CD4-positive, alpha-beta T cell (primary cell): ENCODE measurements at regions not wholly inside any gene's neighbourhood (a gene's known extent, or its start where the extent isn't known, plus 50 kb on each side); places are given as distances from the start of the nearest gene placed in this dataset.

Experiments
- ATAC-seq: fragments of 200-7000 bp; cut with Tn5 transposase; one replicate; pipeline ENCODE4 v1.10.0; 2022; ENCODE audit warnings: mild to moderate bottlenecking; ENCODE audit not compliant: poor library complexity
- CTCF ChIA-PET: fragments of 350-600 bp; sonication (Branson Sonifier 250); formaldehyde crosslinking; loops from one replicate; lab custom pipeline; 2021; ENCODE audit warnings: antibody characterized with exemption, inconsistent platforms; lab: Charles Lee
- POLR2A ChIA-PET: fragments of 350-600 bp; sonication (Branson Sonifier 250); formaldehyde crosslinking; loops from one replicate; lab custom pipeline; 2021; ENCODE audit warnings: antibody characterized with exemption, inconsistent platforms; lab: Charles Lee
- DNase-seq, 14 experiments: peaks; one replicate each; pipeline ENCODE4 v3.0.0-alpha.2; 2013 to 2020; ENCODE audit warnings: mixed read lengths in 2 of 14
- H3K27ac ChIP-seq, 2 donors: one replicate each; pipeline versions ENCODE4 v1.5.1 to v1.7.0; 2013; ENCODE audit warnings: low read length in 2 of 2, low read depth in 1 of 2, mild to moderate bottlenecking in 1 of 2
- H3K27me3 ChIP-seq, 2 experiments: 1 replicate in 1 of 2; 2 replicates in 1 of 2; pipeline versions ENCODE4 v1.6.1 to v1.7.0; 2013; ENCODE audit warnings: low read length in 2 of 2, control low read depth in 1 of 2, mild to moderate bottlenecking in 1 of 2, moderate library complexity in 1 of 2; ENCODE audit not compliant: insufficient read depth in 2 of 2, control insufficient read depth in 1 of 2
- H3K36me3 ChIP-seq: one replicate; pipeline ENCODE4 v1.6.1; 2013; ENCODE audit warnings: low read length, control low read depth; ENCODE audit not compliant: insufficient read depth
- H3K4me1 ChIP-seq: one replicate; pipeline ENCODE4 v1.6.1; 2013; ENCODE audit warnings: low read length, control low read depth; ENCODE audit not compliant: insufficient read depth
- H3K4me3 ChIP-seq: one replicate; pipeline ENCODE4 v1.5.1; 2013; ENCODE audit warnings: mild to moderate bottlenecking, low read length, moderate library complexity
- H3K9me3 ChIP-seq, 2 experiments: 1 replicate in 1 of 2; 2 replicates in 1 of 2; pipeline versions ENCODE4 v1.6.1 to v1.7.0; 2013; ENCODE audit warnings: low read length in 2 of 2, mild to moderate bottlenecking in 2 of 2, control low read depth in 1 of 2, moderate library complexity in 1 of 2; ENCODE audit not compliant: control insufficient read depth in 1 of 2, insufficient read depth in 1 of 2
- H3K27ac Mint-ChIP-seq: one replicate; pipeline ENCODE4 v1.8.0; 2020; ENCODE audit warnings: mixed read lengths
- H3K27me3 Mint-ChIP-seq: one replicate; pipeline ENCODE4 v1.8.0; 2021; ENCODE audit warnings: mixed read lengths
- H3K36me3 Mint-ChIP-seq: one replicate; pipeline ENCODE4 v1.8.0; 2021; ENCODE audit warnings: low read depth, mixed read lengths
- H3K4me1 Mint-ChIP-seq: one replicate; pipeline ENCODE4 v1.8.0; 2021; ENCODE audit warnings: low read depth, mixed read lengths
- H3K4me3 Mint-ChIP-seq: one replicate; pipeline ENCODE4 v1.8.0; 2020; ENCODE audit warnings: mild to moderate bottlenecking, mixed read lengths
- H3K9me3 Mint-ChIP-seq: one replicate; pipeline ENCODE4 v1.8.0; 2020; ENCODE audit warnings: mixed read lengths
- CTCF ChIP-seq: fragments of 200-600 bp; IDR thresholded peaks from one replicate; pipeline ENCODE4 v1.8.0; 2022; ENCODE audit warnings: antibody characterized with exemption, mild to moderate bottlenecking
- intact Hi-C, 2 experiments: fragments of 100-400 bp; cut with DNase I in 1 of 2; cut with micrococcal nuclease in 1 of 2; formaldehyde crosslinking; loops; one replicate each; pipeline versions ENCODE4 v1.15.1 to v1.9.0; 2023 to 2025; cut with DNase I, micrococcal nuclease

DNA sequence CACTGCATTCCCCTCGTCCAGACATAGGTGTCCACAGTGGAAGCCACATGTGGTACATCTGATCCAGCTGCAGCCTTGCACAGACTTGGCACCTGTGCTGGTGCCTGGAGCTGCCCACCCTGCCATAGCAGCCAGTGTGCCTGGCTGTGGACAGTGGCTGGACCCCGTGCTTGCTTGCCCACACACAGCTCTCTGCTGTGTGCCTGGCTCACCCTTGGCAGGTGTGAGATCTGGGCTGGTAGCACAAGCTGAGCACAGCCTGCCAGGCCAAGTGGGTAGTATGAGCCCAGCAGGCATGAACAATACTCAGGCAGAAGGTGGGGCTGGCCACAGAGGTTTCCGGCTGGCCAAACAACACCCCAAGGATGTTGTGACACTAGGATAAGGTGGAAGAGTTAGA lies 614.4 kb downstream of the BCKDHB start:
- ATAC-seq (no peak), DNase-seq (no peak)
- no peak overlapping the region for H3K27ac ChIP-seq
- no peaks in the 10 kb centered on the region for H3K4me1 ChIP-seq
- Mint-ChIP-seq H3K4me3 (no peak overlapping the region), H3K9me3 (no peaks in the 10 kb centered on the region), H3K36me3 (no peaks in the 10 kb centered on the region), H3K27me3 (no peaks in the 10 kb centered on the region), H3K4me1 (no peaks in the 10 kb centered on the region), H3K27ac (no peak overlapping the region)
- no peaks in the 10 kb centered on the region for H3K36me3 ChIP-seq
- no peak overlapping the region for H3K4me3 ChIP-seq
- POLR2A ChIA-PET = no interaction called here
- intact Hi-C loops = no loop called here
- no peaks in the 10 kb centered on the region for H3K27me3 ChIP-seq
- CTCF ChIA-PET = no interaction called here
- TF ChIP-seq CTCF = no peak
- H3K9me3 ChIP-seq = peaks cover 0 to 8% of the 10 kb centered on the region in 2 experiments

- H3K4me3 ChIP-seq = no peak overlapping the region
- Mint-ChIP-seq H3K4me3 (no peak overlapping the region), H3K27me3 (no peaks in the 10 kb centered on the region), H3K36me3 (no peaks in the 10 kb centered on the region), H3K9me3 (peaks cover 2% of the 10 kb centered on the region), H3K27ac (no peak overlapping the region), H3K4me1 (no peaks in the 10 kb centered on the region)
- no peak for TF ChIP-seq CTCF
- no peaks in the 10 kb centered on the region for H3K9me3 ChIP-seq
- ChIA-PET POLR2A (no interaction called here), CTCF (no interaction called here)
- no peaks in the 10 kb centered on the region for H3K27me3 ChIP-seq
- H3K36me3 ChIP-seq = no peaks in the 10 kb centered on the region
- H3K27ac ChIP-seq = no peak overlapping the region
- ATAC-seq (no peak), DNase-seq (no peak)
- intact Hi-C loops = no loop called here
- no peaks in the 10 kb centered on the region for H3K4me1 ChIP-seq
Observed at GRCh38 chr6:80714513-80714912, 608.0 kb downstream of the BCKDHB start.

DNA sequence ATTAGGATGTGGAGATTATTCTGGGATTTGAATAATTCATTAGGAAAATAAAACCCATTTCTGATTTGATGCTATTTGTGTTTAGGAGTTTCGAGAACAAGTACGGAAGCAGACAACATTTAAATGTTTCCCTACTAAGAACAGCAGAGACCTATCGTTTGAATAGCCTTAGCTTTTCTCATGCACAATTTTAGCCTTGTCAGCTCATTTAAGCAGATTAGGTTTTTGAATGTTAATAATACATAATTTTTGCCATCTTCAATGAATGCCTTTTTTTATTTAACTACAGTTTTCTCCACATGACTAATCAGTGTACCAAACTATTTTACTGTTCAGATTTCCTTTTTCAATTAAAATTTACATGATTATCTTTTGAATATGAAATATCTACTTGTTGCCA lies 592.0 kb downstream of the BCKDHB start:
- TF ChIP-seq CTCF = no peak
- Mint-ChIP-seq H3K27me3 (no peaks in the 10 kb centered on the region), H3K36me3 (no peaks in the 10 kb centered on the region), H3K4me3 (no peak overlapping the region), H3K4me1 (no peaks in the 10 kb centered on the region), H3K27ac (no peak overlapping the region), H3K9me3 (peaks cover 7% of the 10 kb centered on the region)
- H3K27ac ChIP-seq = no peak overlapping the region
- ChIA-PET CTCF (no interaction called here), POLR2A (no interaction called here)
- DNase-seq (no peak), ATAC-seq (no peak)
- no peak overlapping the region for H3K4me3 ChIP-seq
- intact Hi-C loops = no loop called here
- peaks cover 0 to 7% of the 10 kb centered on the region in 2 experiments for H3K9me3 ChIP-seq
- H3K4me1 ChIP-seq = no peaks in the 10 kb centered on the region
- no peaks in the 10 kb centered on the region for H3K36me3 ChIP-seq
- no peaks in the 10 kb centered on the region for H3K27me3 ChIP-seq
